ENCODE measurements at regions not wholly inside any gene's neighbourhood (a gene's known extent, or its start where the extent isn't known, plus 50 kb on each side); places are given as distances from the start of the nearest gene placed in this dataset.

GRCh38 chr1:218783916-218784315 lies 389.8 kb upstream of the LYPLAL1 start:
- H3K27me3 Mint-ChIP-seq (ENCODE audit: low read depth in 3 of 3): peaks cover 0 to 2% (median 0%) of the 10 kb centered on the region in 3 donors
- H3K4me1 Mint-ChIP-seq: no peaks in the 10 kb centered on the region
- H3K36me3 ChIP-seq (replicated peaks in 1 of 2; ENCODE audit: control insufficient read depth in 1 of 2, insufficient read depth in 2 of 2, low read length in 2 of 2): no peaks in the 10 kb centered on the region
- no peaks in the 10 kb centered on the region for H4K20me1 ChIP-seq (ENCODE audit: insufficient read depth, low read length)
- no peak overlapping the region for H3K4me3 ChIP-seq (replicated peaks in 1 of 3; ENCODE audit: low read depth in 2 of 3, low read length in 3 of 3)
- intact Hi-C loops (cut with micrococcal nuclease): no loop called here
- no peak overlapping the region for H3K4me2 ChIP-seq (replicated peaks; ENCODE audit: extremely low read depth, low read length, poor library complexity, severe bottlenecking)
- H3K9me3 Mint-ChIP-seq: peaks cover 0 to 2% (median 0%) of the 10 kb centered on the region in 7 donors
- 90% methylated on average over 2 of the region's 3 CpGs for WGBS (ENCODE audit: insufficient coverage)
- H3K27ac Mint-ChIP-seq: no peak overlapping the region
- H3K79me2 ChIP-seq (ENCODE audit: insufficient read depth, low read length): no peaks in the 10 kb centered on the region
- no peaks in the 10 kb centered on the region for H3K4me1 ChIP-seq (ENCODE audit: control insufficient read depth in 1 of 2, insufficient read depth in 2 of 2, low read length in 2 of 2)
- no peak for DNase-seq
- no peaks in the 10 kb centered on the region for H3K36me3 Mint-ChIP-seq
- no peak overlapping the region for H3K27ac ChIP-seq (ENCODE audit: low read depth in 1 of 2, low read length in 2 of 2)
- no peaks in the 10 kb centered on the region for H3K27me3 ChIP-seq (ENCODE audit: control insufficient read depth in 2 of 2, insufficient read depth in 2 of 2, low read length in 2 of 2)
- H3K9me3 ChIP-seq (replicated peaks in 1 of 2; ENCODE audit: control insufficient read depth in 1 of 2, insufficient read depth in 1 of 2, low read length in 2 of 2): no peaks in the 10 kb centered on the region
- H2AFZ ChIP-seq (ENCODE audit: insufficient read depth, low read depth, low read length, poor library complexity, severe bottlenecking): no peak overlapping the region
- H3K4me3 Mint-ChIP-seq: no peak overlapping the region
- H3K9ac ChIP-seq (ENCODE audit: insufficient read depth, low read length, poor library complexity, severe bottlenecking): no peak overlapping the region
- TF ChIP-seq, protein P1, sequence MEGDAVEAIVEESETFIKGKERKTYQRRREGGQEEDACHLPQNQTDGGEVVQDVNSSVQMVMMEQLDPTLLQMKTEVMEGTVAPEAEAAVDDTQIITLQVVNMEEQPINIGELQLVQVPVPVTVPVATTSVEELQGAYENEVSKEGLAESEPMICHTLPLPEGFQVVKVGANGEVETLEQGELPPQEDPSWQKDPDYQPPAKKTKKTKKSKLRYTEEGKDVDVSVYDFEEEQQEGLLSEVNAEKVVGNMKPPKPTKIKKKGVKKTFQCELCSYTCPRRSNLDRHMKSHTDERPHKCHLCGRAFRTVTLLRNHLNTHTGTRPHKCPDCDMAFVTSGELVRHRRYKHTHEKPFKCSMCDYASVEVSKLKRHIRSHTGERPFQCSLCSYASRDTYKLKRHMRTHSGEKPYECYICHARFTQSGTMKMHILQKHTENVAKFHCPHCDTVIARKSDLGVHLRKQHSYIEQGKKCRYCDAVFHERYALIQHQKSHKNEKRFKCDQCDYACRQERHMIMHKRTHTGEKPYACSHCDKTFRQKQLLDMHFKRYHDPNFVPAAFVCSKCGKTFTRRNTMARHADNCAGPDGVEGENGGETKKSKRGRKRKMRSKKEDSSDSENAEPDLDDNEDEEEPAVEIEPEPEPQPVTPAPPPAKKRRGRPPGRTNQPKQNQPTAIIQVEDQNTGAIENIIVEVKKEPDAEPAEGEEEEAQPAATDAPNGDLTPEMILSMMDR (IDR thresholded peaks at IDR 0.05): no peak

DNA sequence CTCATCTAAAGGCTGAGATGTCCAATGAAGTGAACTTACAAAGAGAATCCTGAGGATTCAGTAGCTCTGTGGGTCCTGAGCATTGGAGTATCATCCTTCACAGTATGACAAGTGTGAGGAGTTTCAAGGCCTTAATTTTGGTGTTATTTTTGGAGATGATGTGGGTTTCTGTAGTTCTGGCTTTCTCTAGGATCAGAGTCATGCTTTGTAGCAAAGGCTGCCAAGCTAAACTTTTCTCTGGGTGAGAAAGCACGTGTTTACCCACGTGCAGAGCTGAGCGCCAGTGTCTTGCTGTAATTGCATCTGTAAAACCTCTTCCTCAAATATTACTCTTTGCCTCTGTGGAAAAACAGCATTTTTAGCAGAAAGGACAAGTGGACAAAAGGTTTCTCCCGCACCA lies 387.8 kb upstream of the LYPLAL1 start:
- no peak overlapping the region for H2AFZ ChIP-seq (ENCODE audit: insufficient read depth, low read depth, low read length, poor library complexity, severe bottlenecking)
- peaks cover 0 to 2% (median 0%) of the 10 kb centered on the region in 3 donors for H3K27me3 Mint-ChIP-seq (ENCODE audit: low read depth in 3 of 3)
- H3K9ac ChIP-seq (ENCODE audit: insufficient read depth, low read length, poor library complexity, severe bottlenecking): no peak overlapping the region
- intact Hi-C loops (cut with micrococcal nuclease): no loop called here
- no peak overlapping the region for H3K4me3 Mint-ChIP-seq
- TF ChIP-seq, protein P1 (IDR thresholded peaks at IDR 0.05): no peak
- H3K9me3 Mint-ChIP-seq: peaks cover 0 to 4% (median 0%) of the 10 kb centered on the region in 7 donors
- no peak overlapping the region for H3K27ac Mint-ChIP-seq
- H3K4me3 ChIP-seq (replicated peaks in 1 of 3; ENCODE audit: low read depth in 2 of 3, low read length in 3 of 3): no peak overlapping the region
- no peaks in the 10 kb centered on the region for H3K4me1 ChIP-seq (ENCODE audit: control insufficient read depth in 1 of 2, insufficient read depth in 2 of 2, low read length in 2 of 2)
- WGBS (ENCODE audit: insufficient coverage): 40% methylated on average over 1 of the region's 4 CpGs
- H3K36me3 ChIP-seq (replicated peaks in 1 of 2; ENCODE audit: control insufficient read depth in 1 of 2, insufficient read depth in 2 of 2, low read length in 2 of 2): no peaks in the 10 kb centered on the region
- no peak overlapping the region for H3K4me2 ChIP-seq (replicated peaks; ENCODE audit: extremely low read depth, low read length, poor library complexity, severe bottlenecking)
- no peaks in the 10 kb centered on the region for H3K27me3 ChIP-seq (ENCODE audit: control insufficient read depth in 2 of 2, insufficient read depth in 2 of 2, low read length in 2 of 2)
- no peak for DNase-seq
- H3K9me3 ChIP-seq (replicated peaks in 1 of 2; ENCODE audit: control insufficient read depth in 1 of 2, insufficient read depth in 1 of 2, low read length in 2 of 2): no peaks in the 10 kb centered on the region
- no peaks in the 10 kb centered on the region for H3K36me3 Mint-ChIP-seq
- H3K4me1 Mint-ChIP-seq: no peaks in the 10 kb centered on the region
- H3K79me2 ChIP-seq (ENCODE audit: insufficient read depth, low read length): no peaks in the 10 kb centered on the region
- H4K20me1 ChIP-seq (ENCODE audit: insufficient read depth, low read length): no peaks in the 10 kb centered on the region
- H3K27ac ChIP-seq (ENCODE audit: low read depth in 1 of 2, low read length in 2 of 2): no peak overlapping the region
